ENCODE measurements at regions not wholly inside any gene's neighbourhood (a gene's known extent, or its start where the extent isn't known, plus 50 kb on each side); places are given as distances from the start of the nearest gene placed in this dataset.
"Not testable (repeated sequence)": the region's sequence is repeated elsewhere in the genome, so short reads cannot be mapped to it uniquely, and the experiment has no call there.

- TF ChIP-seq GATA1 (IDR thresholded peaks at IDR 0.05; ENCODE audit: low read depth, low read length) (no peak), POLR2A (IDR thresholded peaks at IDR 0.05; ENCODE audit: low read length) (no peak)
- no peak for DNase-seq
Observed at GRCh38 chr1:184162281-184162680, 110.8 kb downstream of the TSEN15 start.

DNA sequence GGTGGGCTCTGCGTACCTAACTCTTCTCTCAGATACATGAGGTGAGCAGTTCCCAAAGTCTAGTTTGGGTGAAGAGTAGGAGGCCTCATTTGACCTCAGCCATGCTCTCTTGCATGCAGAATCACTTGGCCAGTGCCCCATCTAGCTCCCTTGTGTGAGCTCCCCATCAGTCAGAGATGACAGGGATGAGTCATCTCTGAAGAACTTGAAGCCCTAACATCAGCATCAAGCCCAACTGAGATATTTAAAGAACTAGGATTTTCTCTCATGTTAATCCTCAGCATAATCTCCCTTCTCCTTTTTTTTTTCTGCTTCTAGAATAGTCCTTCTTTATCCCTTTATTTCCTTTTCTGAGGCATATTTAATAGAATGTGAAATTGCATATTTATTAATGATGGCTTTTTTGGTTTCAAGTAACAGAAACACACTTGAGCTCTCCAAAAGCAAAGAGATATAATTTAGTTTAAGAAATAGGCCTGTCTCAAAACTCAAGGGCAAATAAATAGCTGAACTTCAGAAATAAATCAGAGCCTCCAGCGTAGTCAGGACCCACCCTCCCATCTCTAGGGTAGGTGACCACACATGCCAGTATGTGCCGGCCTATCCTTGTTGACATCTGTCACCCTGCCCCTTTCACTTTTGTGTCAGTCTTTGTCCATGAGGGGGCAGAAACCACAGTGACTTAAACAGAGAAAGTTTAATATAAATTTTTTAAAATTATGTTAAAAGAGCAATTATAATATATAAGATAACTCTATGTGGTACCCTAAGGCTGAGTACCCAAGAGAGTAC is 112.3 kb downstream of the TSEN15 start:
- TF ChIP-seq POLR2A (IDR thresholded peaks at IDR 0.05; ENCODE audit: low read length): no peak
- no peak for TF ChIP-seq GATA1 (IDR thresholded peaks at IDR 0.05; ENCODE audit: low read depth, low read length)
- DNase-seq: no peak

DNA sequence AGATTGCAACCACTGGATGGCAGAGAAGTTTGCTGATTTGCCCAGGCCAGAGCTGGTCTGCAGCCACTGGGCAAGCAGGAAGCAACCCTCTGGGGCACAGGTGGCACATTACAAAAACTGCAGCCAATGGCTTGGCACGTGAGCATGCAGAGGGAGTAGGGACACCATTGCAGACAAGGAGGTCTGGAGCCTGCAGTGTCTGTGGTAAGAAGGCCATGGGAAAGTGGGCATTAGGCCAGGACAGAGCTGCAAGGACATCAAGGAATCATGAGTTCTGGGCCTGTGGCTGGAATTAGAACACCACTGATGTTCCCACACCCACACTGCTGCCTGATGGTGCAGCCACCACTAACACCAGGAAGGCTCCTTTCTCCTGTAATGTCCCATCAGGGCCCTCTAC is 113.0 kb downstream of the TSEN15 start:
- DNase-seq: no peak
- TF ChIP-seq GATA1 (IDR thresholded peaks at IDR 0.05; ENCODE audit: low read depth, low read length) (no peak), POLR2A (IDR thresholded peaks at IDR 0.05; ENCODE audit: low read length) (no peak)

DNA sequence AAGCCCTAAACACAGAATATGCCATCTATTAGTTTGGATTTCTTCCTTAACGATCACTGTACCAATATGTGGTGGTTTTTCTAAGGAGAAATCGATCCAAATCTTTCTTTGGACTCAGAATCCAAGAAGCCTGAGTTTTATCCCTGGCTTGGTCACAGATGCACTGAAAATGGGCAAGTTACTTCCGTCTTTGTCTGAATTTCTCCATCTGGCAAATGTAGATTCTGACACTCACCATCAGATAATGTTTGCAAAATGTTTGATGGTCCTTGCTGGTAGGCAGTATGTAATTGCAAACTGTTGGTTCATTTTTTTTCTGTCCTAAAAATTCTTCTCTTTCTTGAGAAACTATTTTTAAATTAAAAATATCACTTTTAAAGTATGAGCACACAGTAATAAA is 115.0 kb downstream of the TSEN15 start:
- TF ChIP-seq GATA1 (IDR thresholded peaks at IDR 0.05; ENCODE audit: low read depth, low read length): no peak
- no peak for TF ChIP-seq POLR2A (IDR thresholded peaks at IDR 0.05; ENCODE audit: low read length)
- no peak for DNase-seq

DNA sequence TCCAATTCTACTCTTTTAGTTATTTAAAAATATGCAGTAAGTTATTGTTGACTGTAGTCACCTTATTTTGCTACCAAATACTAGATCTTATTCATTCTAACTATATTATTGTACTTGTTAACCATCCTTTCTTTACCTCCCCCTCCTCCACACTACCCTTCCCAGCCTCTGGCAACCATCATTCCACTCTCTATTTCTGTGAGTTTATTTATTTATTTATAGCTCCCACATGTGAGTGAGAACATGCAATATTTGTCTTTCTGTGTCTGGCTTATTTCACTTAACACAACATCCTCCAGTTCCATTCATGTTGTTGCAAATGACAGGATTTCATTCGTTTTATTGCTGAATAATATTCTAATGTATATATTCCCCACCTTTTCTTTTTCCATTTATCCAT is 115.8 kb downstream of the TSEN15 start:
- DNase-seq: no peak
- TF ChIP-seq POLR2A (IDR thresholded peaks at IDR 0.05; ENCODE audit: low read length) (no peak), GATA1 (IDR thresholded peaks at IDR 0.05; ENCODE audit: low read depth, low read length) (no peak)

- no peak for DNase-seq
- no peak for TF ChIP-seq GATA1 (IDR thresholded peaks at IDR 0.05; ENCODE audit: low read depth, low read length)
- TF ChIP-seq POLR2A (IDR thresholded peaks at IDR 0.05; ENCODE audit: low read length): no peak
Observed at GRCh38 chr1:184170719-184171118, 119.2 kb downstream of the TSEN15 start.

- no peak for DNase-seq
- TF ChIP-seq GATA1 (IDR thresholded peaks at IDR 0.05; ENCODE audit: low read depth, low read length) (no peak), POLR2A (IDR thresholded peaks at IDR 0.05; ENCODE audit: low read length) (no peak)
Observed at GRCh38 chr1:184176058-184176457, 124.5 kb downstream of the TSEN15 start.

- peak in 1 of 2 experiments; percentile 8 for DNase-seq
- no peak for TF ChIP-seq GATA1 (IDR thresholded peaks at IDR 0.05; ENCODE audit: low read depth, low read length)
- no peak for TF ChIP-seq POLR2A (IDR thresholded peaks at IDR 0.05; ENCODE audit: low read length)
Observed at GRCh38 chr1:184181044-184181443, 129.5 kb downstream of the TSEN15 start.

DNA sequence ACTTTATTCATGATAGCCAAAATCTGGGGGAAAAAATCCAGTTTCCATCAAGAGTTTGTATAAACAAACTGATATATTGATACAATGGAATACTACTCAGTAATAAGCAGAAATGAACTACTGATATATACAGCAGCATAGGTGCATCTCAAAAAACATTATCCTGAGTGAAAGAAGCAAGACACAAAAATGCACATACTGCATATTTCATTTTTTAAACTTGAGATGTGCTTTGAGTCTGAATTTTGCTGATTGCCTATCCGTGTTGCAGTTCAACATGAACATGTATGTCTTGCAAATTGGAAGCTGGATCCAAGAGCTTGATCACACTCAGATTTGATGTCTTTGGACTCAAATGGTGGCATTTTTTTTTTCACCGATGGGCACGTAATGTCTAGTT is 132.4 kb downstream of the TSEN15 start:
- no peak for DNase-seq
- TF ChIP-seq POLR2A (IDR thresholded peaks at IDR 0.05; ENCODE audit: low read length): no peak

DNA sequence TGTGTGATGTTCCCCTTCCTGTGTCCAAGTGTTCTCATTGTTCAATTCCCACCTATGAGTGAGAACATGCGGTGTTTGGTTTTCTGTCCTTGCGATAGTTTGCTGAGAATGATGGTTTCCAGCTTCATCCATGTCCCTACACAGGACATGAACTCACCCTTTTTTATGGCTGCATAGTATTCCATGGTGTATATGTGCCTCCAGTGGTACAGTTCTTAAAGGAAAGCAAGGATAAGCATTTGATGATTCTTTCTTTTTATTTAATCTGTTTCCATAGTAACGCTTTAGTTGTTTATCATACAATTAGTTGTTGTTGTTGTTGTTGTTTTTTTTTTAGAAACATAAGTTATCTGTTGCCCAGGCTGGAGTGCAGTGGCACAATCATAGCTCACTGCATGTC is 133.1 kb downstream of the TSEN15 start:
- DNase-seq: not testable (repeated sequence)

DNA sequence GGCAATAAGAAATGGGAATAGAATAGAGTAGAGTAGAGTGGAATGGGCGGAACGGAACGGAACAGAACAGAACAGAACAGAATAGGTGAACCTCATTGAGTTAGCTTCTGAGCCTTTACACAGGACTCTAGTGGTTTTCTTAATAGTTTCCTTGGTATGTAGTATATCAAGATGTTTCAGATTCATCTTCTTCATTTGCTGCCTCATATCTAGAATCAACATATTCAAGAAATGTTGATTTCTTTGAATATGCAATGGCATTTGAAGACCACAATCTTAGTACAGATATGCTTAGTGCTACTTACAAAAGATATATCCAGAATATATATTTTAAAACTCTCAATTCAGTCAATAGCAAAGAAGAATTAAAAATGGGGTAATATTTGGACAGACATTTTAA is 133.8 kb downstream of the TSEN15 start:
- TF ChIP-seq GATA1 (IDR thresholded peaks at IDR 0.05; ENCODE audit: low read depth, low read length): no peak
- TF ChIP-seq POLR2A (IDR thresholded peaks at IDR 0.05; ENCODE audit: low read length): no peak
- no peak for DNase-seq

DNA sequence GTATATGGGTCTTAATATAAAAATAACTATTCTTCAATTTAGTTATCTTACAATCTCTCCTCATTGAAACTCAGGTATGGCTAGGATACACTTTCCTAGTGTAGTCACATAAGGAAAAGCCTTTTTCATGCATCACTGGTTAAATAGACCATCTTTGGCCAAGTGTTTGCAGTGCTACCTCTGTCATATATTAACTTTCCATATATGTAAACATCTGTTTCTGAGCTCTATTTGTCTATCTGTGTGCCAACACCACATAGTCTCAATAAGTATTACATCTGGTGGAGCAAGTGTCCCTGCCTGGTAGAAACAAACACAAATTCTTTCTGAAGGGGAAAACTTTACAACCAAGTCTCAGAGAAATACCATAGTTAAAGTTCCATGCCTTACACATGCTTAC is 134.6 kb downstream of the TSEN15 start:
- TF ChIP-seq GATA1 (IDR thresholded peaks at IDR 0.05; ENCODE audit: low read depth, low read length) (no peak), POLR2A (IDR thresholded peaks at IDR 0.05; ENCODE audit: low read length) (no peak)
- no peak for DNase-seq

DNA sequence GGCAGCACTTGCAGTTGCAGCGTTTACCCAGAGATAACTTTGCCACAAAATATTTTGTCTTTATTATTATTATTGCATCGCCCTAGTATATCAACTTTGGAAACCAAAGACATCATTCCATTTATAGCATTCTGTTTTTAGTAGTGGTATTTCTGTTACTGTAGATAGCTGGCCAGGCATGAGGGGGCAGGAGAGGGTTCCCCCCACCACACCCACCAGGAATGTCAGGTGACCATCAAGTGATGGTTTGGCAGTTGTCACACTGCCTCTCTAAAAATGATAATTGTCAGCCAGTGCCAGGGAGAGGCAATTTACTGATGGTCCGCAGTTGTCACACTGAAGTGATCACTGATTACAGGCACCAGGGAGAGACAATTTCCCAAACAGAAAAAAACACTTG is 135.6 kb downstream of the TSEN15 start:
- no peak for DNase-seq
- TF ChIP-seq GATA1 (IDR thresholded peaks at IDR 0.05; ENCODE audit: low read depth, low read length): no peak
- no peak for TF ChIP-seq POLR2A (IDR thresholded peaks at IDR 0.05; ENCODE audit: low read length)

- no peak for TF ChIP-seq GATA1 (IDR thresholded peaks at IDR 0.05; ENCODE audit: low read depth, low read length)
- TF ChIP-seq POLR2A (IDR thresholded peaks at IDR 0.05; ENCODE audit: low read length): no peak
- no peak for DNase-seq
Observed at GRCh38 chr1:184188037-184188436, 136.5 kb downstream of the TSEN15 start.

DNA sequence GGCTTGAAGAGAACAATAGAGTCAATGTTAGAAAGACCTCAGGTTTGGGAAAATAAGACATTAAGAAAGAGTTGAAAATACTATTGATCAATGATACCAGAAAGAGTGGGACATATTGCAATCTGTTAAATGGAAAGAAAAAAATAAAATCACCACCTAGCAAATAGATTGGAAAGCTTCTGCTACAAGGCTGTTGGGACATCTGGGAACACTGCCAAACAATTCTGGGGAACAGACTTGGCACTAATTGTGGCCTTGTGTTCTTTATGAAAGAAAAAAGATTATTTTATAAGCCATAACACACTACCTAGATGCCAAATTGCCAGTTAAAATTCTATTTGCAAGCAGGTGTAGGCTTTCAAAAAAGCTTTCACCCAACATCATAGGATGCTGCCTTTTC is 137.8 kb downstream of the TSEN15 start:
- no peak for DNase-seq
- TF ChIP-seq GATA1 (IDR thresholded peaks at IDR 0.05; ENCODE audit: low read depth, low read length): no peak
- TF ChIP-seq POLR2A (IDR thresholded peaks at IDR 0.05; ENCODE audit: low read length): no peak

DNA sequence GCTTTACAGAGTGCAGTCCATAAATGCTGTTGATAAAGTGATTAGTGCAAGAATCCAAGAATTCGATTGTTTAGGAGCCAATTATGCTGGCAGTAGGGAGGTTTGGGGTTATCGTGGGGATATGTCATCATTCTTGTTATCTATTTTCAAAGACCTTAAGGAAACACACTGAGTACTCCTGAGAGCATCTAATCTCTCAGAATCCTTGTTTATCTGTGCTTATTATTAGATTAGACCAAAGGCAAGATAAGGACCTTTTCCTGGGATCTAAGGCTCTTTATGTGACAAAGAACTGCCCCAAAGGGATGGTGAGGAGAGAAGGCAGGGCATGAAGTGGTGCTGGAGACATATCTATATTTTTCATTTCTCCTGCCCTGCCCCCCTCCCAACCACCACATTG is 139.1 kb downstream of the TSEN15 start:
- no peak for DNase-seq
- TF ChIP-seq GATA1 (IDR thresholded peaks at IDR 0.05; ENCODE audit: low read depth, low read length): no peak
- TF ChIP-seq POLR2A (IDR thresholded peaks at IDR 0.05; ENCODE audit: low read length): no peak
